Natural killer cell (primary cell): ENCODE measurements at regions not wholly inside any gene's neighbourhood (a gene's known extent, or its start where the extent isn't known, plus 50 kb on each side); places are given as distances from the start of the nearest gene placed in this dataset.

ENCODE experiments used
- ATAC-seq, 3 donors: fragments of 150-1000 bp in 2 of 3; fragments of 200-7000 bp in 1 of 3; cut with Tn5 transposase; 1 replicate in 1 of 3; 2 replicates in 2 of 3; pipeline ENCODE4 v1.10.0; 2021; ENCODE audit warnings: mild to moderate bottlenecking in 2 of 3, moderate library complexity in 2 of 3
- DNase-seq, 2 donors: peaks; one replicate each; pipeline versions ENCODE4 v3.0.0 to v3.0.0-alpha.2; 2013 to 2021; ENCODE audit warnings: mixed read lengths in 1 of 2
- H3K27ac ChIP-seq: one replicate; pipeline ENCODE4 v1.5.1; 2013; ENCODE audit warnings: mild to moderate bottlenecking, low read length
- H3K27me3 ChIP-seq: one replicate; pipeline ENCODE4 v1.6.1; 2013; ENCODE audit warnings: low read length; ENCODE audit not compliant: control insufficient read depth, insufficient read depth
- H3K36me3 ChIP-seq: one replicate; pipeline ENCODE4 v1.6.1; 2013; ENCODE audit warnings: low read length; ENCODE audit not compliant: control insufficient read depth, insufficient read depth
- H3K4me1 ChIP-seq: one replicate; pipeline ENCODE4 v1.6.1; 2013; ENCODE audit warnings: low read length; ENCODE audit not compliant: control insufficient read depth, insufficient read depth
- H3K4me3 ChIP-seq: one replicate; pipeline ENCODE4 v1.5.1; 2013; ENCODE audit warnings: low read length
- H3K9me3 ChIP-seq: one replicate; pipeline ENCODE4 v1.6.1; 2013; ENCODE audit warnings: low read length; ENCODE audit not compliant: control insufficient read depth, insufficient read depth
- H3K27ac Mint-ChIP-seq, 2 donors: one replicate each; pipeline ENCODE4 v1.8.0; 2022; ENCODE audit warnings: mild to moderate bottlenecking in 2 of 2, mixed read lengths in 2 of 2, moderate library complexity in 1 of 2
- H3K27me3 Mint-ChIP-seq, 2 donors: one replicate each; pipeline ENCODE4 v1.8.0; 2022; ENCODE audit warnings: low read depth in 2 of 2, mixed read lengths in 2 of 2
- H3K36me3 Mint-ChIP-seq: one replicate; pipeline ENCODE4 v1.8.0; 2022; ENCODE audit warnings: mixed read lengths
- H3K4me1 Mint-ChIP-seq, 2 donors: one replicate each; pipeline ENCODE4 v1.8.0; 2022; ENCODE audit warnings: mixed read lengths in 2 of 2
- H3K4me3 Mint-ChIP-seq: one replicate; pipeline ENCODE4 v1.8.0; 2022; ENCODE audit warnings: mild to moderate bottlenecking, moderate library complexity, mixed read lengths
- H3K9me3 Mint-ChIP-seq, 2 donors: one replicate each; pipeline ENCODE4 v1.8.0; 2022; ENCODE audit warnings: mixed read lengths in 2 of 2
- CTCF ChIP-seq: fragments of 200-600 bp; IDR thresholded peaks from one replicate; pipeline ENCODE4 v1.8.0; 2022; ENCODE audit warnings: antibody characterized with exemption
- WGBS: methylation state at CpG from one replicate; pipeline ENCODE4 v1.1.7; 2013; ENCODE audit warnings: missing lambda C conversion rate; ENCODE audit not compliant: insufficient coverage; 5-methylcytosine and 5-hydroxymethylcytosine counted together
- intact Hi-C: fragments of 100-400 bp; cut with micrococcal nuclease; formaldehyde crosslinking; loops from one replicate; pipeline ENCODE4 v1.14.2; 2022

- no peak for DNase-seq
Observed at GRCh38 chr6:155695495-155695894, 239.9 kb upstream of the NOX3 start.

GRCh38 chr6:155694419-155694790, 238.8 kb upstream of the NOX3 start:
- H3K36me3 ChIP-seq: no peaks in the 10 kb centered on the region
- no peaks in the 10 kb centered on the region for H3K27me3 Mint-ChIP-seq
- no peak overlapping the region for H3K4me3 ChIP-seq
- no peaks in the 10 kb centered on the region for H3K4me1 ChIP-seq
- no peak overlapping the region for H3K27ac ChIP-seq
- no peak overlapping the region for H3K27ac Mint-ChIP-seq
- WGBS: 94% methylated on average over 3 of the region's 3 CpGs
- no peaks in the 10 kb centered on the region for H3K9me3 ChIP-seq
- H3K4me1 Mint-ChIP-seq: no peaks in the 10 kb centered on the region
- intact Hi-C loops: no loop called here
- H3K4me3 Mint-ChIP-seq: no peak overlapping the region
- H3K27me3 ChIP-seq: no peaks in the 10 kb centered on the region
- H3K36me3 Mint-ChIP-seq: no peaks in the 10 kb centered on the region
- ATAC-seq (no peak), DNase-seq (no peak)
- no peak for TF ChIP-seq CTCF
- no peaks in the 10 kb centered on the region for H3K9me3 Mint-ChIP-seq

More at GRCh38 chr6:155695495-155695894, 239.9 kb upstream of the NOX3 start:
- Mint-ChIP-seq H3K4me3 (no peak overlapping the region), H3K9me3 (no peaks in the 10 kb centered on the region), H3K27me3 (no peaks in the 10 kb centered on the region), H3K27ac (no peak overlapping the region), H3K36me3 (no peaks in the 10 kb centered on the region), H3K4me1 (no peaks in the 10 kb centered on the region)
- Histone ChIP-seq H3K36me3 (no peaks in the 10 kb centered on the region), H3K4me1 (no peaks in the 10 kb centered on the region), H3K27ac (no peak overlapping the region), H3K27me3 (no peaks in the 10 kb centered on the region), H3K9me3 (no peaks in the 10 kb centered on the region), H3K4me3 (no peak overlapping the region)
- intact Hi-C loops: no loop called here
- ATAC-seq: no peak
- TF ChIP-seq CTCF: no peak
- WGBS: 79% methylated on average over 6 of the region's 7 CpGs

- Mint-ChIP-seq H3K4me1 (no peaks in the 10 kb centered on the region), H3K4me3 (no peak overlapping the region), H3K9me3 (no peaks in the 10 kb centered on the region), H3K36me3 (no peaks in the 10 kb centered on the region), H3K27ac (no peak overlapping the region), H3K27me3 (no peaks in the 10 kb centered on the region)
- no peak for ATAC-seq
- Histone ChIP-seq H3K27ac (no peak overlapping the region), H3K4me3 (no peak overlapping the region), H3K9me3 (no peaks in the 10 kb centered on the region), H3K36me3 (no peaks in the 10 kb centered on the region), H3K27me3 (no peaks in the 10 kb centered on the region), H3K4me1 (no peaks in the 10 kb centered on the region)
- intact Hi-C loops: no loop called here
- 77% methylated on average over 10 of the region's 10 CpGs for WGBS
- TF ChIP-seq CTCF: no peak
- no peak for DNase-seq
Observed at GRCh38 chr6:155693573-155694418, 238.2 kb upstream of the NOX3 start.

GRCh38 chr6:155690820-155691219, 235.2 kb upstream of the NOX3 start:
- intact Hi-C loops: no loop called here

More at GRCh38 chr6:155690820-155691219, 235.2 kb upstream of the NOX3 start:
- no peaks in the 10 kb centered on the region for H3K4me1 Mint-ChIP-seq
- DNase-seq (no peak), ATAC-seq (no peak)
- no peak overlapping the region for H3K4me3 Mint-ChIP-seq
- H3K4me3 ChIP-seq: no peak overlapping the region
- WGBS: 78% methylated on average over 3 of the region's 3 CpGs
- no peaks in the 10 kb centered on the region for H3K9me3 ChIP-seq
- no peak overlapping the region for H3K27ac Mint-ChIP-seq
- H3K36me3 Mint-ChIP-seq: no peaks in the 10 kb centered on the region
- no peaks in the 10 kb centered on the region for H3K27me3 ChIP-seq
- H3K4me1 ChIP-seq: no peaks in the 10 kb centered on the region
- H3K27me3 Mint-ChIP-seq: no peaks in the 10 kb centered on the region
- no peak overlapping the region for H3K27ac ChIP-seq
- no peaks in the 10 kb centered on the region for H3K36me3 ChIP-seq
- H3K9me3 Mint-ChIP-seq: no peaks in the 10 kb centered on the region
- TF ChIP-seq CTCF: no peak
